ENCODE measurements at regions not wholly inside any gene's neighbourhood (a gene's known extent, or its start where the extent isn't known, plus 50 kb on each side); places are given as distances from the start of the nearest gene placed in this dataset.
"Not testable (repeated sequence)": the region's sequence is repeated elsewhere in the genome, so short reads cannot be mapped to it uniquely, and the experiment has no call there.

DNA sequence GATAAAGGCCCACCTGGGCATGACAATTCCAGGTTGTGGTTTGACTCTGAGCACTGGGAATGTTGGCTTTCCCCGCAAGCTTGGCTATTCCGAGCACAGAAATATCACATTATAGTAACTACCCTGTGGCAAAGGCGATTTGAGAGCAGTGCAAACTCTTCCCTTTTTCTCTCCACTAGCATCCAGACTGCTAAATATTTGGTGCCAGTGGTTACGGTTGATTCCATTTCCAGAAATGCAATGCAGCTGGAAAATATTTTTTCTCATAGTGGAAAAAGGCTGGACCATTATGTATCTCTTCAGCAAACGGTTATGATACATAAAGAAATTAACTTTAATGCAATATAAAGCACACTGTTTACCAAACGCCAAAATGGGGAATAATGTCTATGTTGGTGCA lies 158.0 kb downstream of the ENC1 start:
- TF ChIP-seq CTCF (IDR thresholded peaks at IDR 0.05; ENCODE audit: low read depth, low read length) = no peak
- DNase-seq (ENCODE audit: extremely low read depth, low read depth) = no peak

DNA sequence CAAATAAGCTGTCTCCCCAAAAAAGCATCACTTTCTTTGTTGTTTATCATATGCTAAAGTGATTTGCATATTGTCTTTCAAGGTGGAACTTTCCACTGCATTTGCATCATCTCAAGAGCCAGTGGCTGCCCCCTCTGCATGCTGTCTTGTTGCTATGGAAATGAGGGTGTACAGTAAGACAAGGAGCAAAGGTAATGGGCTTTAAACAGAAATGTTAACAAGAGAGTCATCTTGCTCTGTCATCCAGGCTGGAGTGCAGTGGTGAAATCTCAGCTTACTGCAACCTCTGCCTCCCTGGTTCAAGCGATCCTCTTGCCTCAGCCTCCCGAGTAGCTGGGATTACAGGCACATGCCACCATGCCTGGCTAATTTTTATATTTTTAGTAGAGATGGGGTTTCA lies 159.2 kb downstream of the ENC1 start:
- DNase-seq (ENCODE audit: extremely low read depth, low read depth) = not testable (repeated sequence)

DNA sequence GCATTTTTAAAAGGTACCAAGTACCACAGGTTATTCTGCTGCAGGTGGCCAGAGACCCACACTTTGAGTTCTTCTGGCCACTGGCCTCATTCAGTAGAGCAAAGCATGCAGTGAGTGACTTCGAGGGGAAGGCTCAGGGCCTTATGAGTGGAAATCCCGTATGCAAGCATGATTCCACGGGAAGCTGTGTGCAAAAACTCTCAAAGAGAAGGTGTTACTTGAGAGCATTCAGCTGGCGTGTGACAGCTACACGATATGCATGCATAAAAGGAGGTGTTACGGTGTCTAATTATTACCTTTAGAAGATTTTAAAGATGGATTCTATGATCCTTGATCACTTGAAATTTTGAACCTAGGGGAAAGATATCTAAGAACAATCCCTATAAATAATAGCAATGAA lies 160.3 kb downstream of the ENC1 start:
- no peak for TF ChIP-seq CTCF (IDR thresholded peaks at IDR 0.05; ENCODE audit: low read depth, low read length)
- no peak for DNase-seq (ENCODE audit: extremely low read depth, low read depth)

- no peak for TF ChIP-seq CTCF (IDR thresholded peaks at IDR 0.05; ENCODE audit: low read depth, low read length)
- DNase-seq (ENCODE audit: extremely low read depth, low read depth) = no peak
Measured at GRCh38 chr5:74478328-74478727, 162.2 kb downstream of the ENC1 start.

DNA sequence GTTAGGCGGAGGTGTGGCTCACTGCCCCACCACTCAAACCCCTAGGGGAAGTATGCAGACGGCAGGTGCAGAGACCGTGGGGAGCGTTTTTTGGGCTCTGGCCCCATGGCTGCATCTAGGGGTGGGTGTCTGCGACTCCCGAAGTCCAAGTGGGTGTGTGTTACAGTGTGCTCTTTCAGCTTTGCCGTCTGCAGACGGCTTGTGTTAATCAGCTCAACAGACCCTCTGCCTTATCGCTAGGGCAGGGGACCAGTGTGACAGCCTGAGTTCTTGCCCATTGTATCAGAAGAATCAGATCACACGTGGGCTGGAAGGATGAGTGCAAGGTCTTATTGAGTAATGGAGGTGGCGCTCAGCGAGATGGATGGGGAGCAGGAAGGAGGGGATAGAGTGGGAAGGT lies 162.8 kb downstream of the ENC1 start:
- no peak for DNase-seq (ENCODE audit: extremely low read depth, low read depth)
- no peak for TF ChIP-seq CTCF (IDR thresholded peaks at IDR 0.05; ENCODE audit: low read depth, low read length)

GRCh38 chr5:74476819-74477453 lies 163.6 kb downstream of the ENC1 start:
- no peak for DNase-seq (ENCODE audit: extremely low read depth, low read depth)
- TF ChIP-seq CTCF (IDR thresholded peaks at IDR 0.05; ENCODE audit: low read depth, low read length) = no peak

DNA sequence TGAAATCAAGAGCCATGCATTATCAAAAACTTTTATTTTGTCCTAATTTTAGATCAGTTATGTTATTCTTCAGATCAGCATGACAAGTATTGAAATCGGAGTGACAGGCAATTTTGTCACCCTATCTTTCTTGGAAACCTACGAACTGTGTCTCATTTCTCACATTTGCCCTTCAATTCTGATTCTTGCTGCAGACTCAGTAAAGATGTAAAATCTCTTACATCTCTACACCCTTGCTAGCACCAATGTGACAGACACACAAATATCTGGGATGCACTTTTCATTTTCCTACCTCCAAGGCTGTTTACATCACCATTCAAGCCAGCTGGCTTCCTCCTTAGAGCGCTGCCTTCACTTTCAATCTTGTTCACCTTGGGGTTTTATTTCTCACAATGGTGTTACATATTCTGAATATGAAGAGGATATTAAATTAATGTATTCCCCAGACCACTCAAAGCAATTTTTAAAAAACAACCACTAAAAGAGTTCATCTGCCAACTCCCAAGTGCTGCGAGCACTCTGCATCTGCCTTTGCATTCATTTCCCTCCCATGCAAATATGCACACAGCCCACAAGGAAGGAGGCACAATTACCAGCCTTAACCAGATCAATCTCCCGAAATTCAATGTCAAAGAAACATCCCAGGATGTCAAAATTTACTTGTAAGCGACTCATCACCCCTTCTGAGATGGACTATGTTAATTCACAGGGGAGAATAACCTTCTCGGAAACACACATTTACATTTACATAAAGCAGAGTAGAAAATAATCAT lies 164.3 kb downstream of the ENC1 start:
- DNase-seq (ENCODE audit: extremely low read depth, low read depth) = no peak
- TF ChIP-seq CTCF (IDR thresholded peaks at IDR 0.05; ENCODE audit: low read depth, low read length) = no peak

GRCh38 chr5:74471875-74472274 lies 168.7 kb downstream of the ENC1 start:
- DNase-seq (ENCODE audit: extremely low read depth, low read depth) = no peak
- no peak for TF ChIP-seq CTCF (IDR thresholded peaks at IDR 0.05; ENCODE audit: low read depth, low read length)

Measured in AG09319 (cell line).